ENCODE measurements at regions not wholly inside any gene's neighbourhood (a gene's known extent, or its start where the extent isn't known, plus 50 kb on each side); places are given as distances from the start of the nearest gene placed in this dataset.
"Not testable (repeated sequence)": the region's sequence is repeated elsewhere in the genome, so short reads cannot be mapped to it uniquely, and the experiment has no call there.

DNA sequence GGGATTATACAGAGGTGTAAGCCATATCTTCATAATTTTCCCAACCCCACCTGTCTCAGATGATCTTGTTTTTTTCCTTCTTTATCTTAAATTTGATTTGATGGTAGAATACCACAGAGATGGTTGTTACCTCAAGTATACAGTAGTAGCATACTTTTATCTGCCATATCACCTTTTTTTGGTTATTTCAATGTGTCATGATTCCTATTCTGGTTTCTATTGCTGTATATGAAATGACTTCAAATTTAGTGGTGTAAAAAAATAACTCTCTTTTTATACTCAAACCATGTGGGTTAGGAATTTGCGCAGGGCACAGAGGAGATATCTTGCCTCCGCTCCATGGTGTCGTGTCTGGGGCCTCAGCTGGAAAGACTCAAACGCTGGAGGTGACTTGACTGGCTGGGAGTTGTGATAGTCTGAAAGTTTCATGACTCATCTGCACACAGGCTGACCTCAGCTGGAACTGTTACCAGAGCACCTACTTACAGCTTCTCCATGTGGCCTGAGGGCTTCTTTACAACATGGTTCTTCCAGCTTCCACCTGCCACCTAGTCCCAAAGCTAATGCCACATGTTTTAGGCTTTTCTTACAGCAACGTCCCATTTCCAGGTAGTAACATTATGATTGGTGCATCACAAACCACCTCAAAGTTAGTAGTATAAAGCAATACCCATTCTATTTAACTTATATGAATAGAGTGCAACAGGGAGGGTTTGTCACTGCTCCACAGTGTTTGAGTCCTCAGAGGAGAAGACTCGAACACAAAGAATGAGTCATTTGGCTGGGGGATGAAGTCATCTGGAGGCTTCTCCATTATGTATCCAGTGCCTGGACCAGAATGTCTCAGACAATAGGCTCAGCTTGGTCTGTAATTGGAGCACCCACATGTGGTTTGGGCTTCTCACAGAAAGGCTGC, 82.3 kb upstream of the XPO1 start:
- ATAC-seq, result peak; percentile 96

DNA sequence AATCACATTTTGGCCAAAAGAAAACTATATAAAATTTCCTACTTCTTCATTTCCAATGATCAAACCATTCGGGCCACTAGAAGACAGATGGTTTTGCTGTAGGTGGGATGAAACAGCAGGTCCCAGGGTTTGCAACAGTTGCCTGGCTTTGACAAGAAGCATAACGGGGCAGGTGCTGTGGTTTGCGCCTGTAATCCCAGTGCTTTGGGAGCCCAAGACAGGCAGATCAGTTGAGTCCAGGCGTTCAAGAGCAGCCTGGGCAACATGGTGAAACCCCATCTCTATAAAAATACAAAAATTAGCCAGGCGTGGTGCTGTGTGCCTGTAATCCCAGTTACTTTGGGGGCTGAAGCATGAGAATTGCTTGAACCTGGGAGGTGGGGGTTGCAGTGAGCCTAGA, 81.4 kb upstream of the XPO1 start:
- ATAC-seq, result no peak

DNA sequence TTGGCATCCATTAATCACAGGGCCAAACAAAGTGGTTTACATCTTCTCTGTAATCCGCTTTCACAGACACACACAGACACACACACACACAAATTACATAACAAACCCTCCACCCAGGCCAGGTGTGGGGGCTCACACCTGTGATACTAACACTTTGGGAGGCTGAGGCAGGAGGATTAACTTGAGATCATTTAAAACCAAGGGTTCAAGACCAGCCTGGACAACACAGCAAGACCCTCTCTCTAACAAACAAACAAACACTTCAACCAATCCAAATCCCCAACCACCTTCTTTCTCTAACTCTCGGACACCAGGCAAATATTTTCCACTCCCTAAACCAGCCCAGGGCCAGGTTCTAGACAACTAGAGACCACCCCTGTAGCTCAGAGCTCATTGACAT, 79.5 kb upstream of the XPO1 start:
- no peak for ATAC-seq

DNA sequence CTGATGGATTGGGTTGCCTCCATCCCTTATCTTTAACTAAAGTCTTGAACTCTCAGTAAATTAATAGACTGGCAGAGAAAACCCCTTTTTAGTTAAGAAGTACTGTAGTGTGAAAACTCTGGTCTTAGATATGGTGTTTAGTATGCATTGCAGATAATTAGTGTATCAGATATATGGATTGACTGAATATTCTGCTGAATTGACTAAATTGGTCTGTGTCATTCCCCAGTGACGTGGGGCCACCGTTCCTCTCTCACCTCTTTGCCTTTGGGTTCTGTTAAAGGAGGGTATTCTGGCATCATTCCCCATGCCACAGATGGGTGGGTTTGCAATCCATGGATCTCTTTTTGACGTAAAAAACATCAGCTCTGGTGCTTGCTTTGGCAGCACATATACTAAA, 67.1 kb upstream of the XPO1 start:
- no peak for ATAC-seq

DNA sequence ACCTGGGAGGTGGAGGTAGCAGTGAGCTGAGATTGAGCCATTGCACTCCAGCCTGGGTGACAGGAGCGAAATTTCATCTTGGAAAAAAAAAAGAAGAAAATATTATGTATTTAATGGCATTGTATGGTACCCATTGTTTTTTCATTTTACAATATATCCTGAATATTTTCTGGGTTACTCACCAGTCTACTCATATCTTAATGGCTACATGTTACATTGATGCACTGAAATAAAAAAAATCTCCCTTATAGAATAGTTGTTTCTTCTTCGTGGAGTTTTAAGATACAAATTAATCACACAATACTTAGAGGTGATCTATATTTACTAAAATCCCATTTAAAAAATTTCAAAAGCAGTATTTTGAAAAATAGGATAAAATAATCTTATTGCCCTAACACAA, 66.3 kb upstream of the XPO1 start:
- no peak for ATAC-seq

DNA sequence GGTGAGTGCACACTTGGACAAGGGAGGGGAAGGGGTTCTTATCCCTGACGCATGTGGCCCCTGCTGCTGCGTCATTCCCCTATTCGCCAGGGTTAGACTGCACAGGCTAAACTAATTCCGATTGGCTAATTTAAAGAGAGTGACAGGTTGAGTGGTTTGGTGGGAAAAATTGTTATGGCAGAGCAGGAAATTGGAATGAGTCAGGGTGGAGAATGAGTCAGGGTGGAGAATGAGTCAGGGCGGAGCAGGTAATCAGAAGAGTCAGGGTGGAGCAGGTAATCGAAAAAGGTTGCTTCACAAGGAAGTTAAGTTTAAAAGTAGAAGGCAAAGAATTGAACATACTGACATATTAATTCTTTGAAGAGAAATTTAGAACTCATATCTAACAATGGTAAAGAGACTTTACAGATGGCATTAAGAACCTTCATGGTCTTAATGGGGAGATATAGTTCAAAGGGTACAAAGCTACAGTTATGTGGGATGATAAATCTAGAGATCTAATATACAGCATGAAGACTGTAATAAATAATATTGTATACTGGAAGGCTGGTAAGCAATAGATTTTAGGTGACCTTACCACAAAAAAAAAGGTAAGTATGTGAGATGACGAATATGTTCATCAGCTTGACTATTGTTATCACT, 60.5 kb upstream of the XPO1 start:
- peak; percentile 89 for ATAC-seq

DNA sequence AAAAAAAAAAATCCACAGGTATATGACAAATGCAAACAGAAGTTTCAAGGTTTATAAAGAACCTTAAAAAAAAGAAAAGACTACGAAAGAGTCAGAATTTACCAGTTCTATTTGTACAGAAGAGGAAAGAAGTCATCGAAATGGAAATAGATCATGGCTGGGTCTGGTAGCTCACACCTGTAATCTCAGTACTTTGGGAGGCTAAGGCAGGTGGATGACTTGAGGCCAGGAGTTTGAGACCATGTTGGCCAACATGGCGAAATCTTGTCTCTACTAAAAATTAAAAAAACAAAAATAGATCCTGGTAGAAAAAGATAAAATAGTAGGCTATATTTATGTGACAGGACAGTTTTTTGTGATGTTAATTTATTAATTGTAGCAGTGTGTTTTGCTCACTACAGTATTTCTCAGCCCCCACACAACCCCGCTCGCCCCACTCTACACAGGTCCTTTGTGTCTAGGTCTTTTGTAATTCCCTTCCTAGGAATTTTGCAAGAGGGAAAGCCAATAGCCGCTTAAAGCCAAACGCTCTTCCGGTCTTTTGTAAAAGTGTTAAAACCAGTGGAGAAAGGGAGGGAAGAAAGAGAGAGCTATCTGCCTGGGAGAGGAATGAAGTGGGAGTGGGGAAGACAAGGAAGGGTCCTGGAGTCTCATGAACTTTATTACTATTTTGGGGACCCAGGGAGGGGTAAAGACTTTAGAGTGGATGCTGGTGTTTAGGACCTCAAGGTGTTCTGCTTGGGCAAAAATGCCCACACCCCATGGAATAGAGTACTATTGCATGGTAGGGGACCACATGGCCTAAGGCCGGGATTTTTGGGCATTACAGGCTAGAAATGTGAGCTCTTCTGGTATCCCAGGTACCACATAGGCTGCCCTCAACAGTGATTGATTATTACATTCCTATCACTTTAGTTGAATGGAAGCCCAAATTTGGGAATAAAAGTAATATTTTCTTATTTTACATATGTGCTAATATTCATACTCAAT, 59.4 kb upstream of the XPO1 start:
- no peak for ATAC-seq

DNA sequence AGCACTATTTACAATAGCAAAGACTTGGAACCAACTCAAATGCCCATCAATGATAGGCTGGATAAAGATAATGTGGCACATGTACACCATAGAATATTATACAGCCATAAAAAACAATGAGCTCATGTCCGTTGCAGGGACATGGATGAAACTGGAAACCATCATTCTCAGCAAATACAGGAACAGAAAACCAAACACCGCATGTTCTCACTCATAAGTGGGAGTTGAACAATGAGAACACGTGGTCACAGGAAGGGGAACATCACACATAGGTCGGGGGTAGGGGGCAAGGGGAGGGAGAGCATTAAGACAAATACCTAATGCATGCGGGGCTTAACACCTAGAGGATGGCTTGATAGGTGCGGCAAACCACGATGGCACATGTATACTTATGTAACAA, 56.0 kb upstream of the XPO1 start:
- ATAC-seq, result not testable (repeated sequence)

DNA sequence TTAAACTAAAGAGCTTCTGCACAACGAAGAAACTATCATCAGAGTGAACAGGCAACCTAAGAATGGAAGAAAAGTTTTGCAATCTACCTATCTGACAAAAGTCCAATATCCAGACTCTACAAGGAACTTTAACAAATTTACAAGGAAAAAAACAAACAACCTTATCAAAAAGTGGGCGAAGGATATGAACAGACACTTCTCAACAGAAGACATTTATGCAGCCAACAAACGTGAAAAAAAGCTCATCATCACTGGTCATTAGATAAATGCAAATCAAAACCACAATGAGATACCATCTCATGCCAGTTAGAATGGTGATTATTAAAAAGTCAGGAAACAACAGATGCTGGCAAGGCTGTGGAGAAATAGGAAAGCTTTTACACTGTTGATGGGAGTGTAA, 55.5 kb upstream of the XPO1 start:
- not testable (repeated sequence) for ATAC-seq

DNA sequence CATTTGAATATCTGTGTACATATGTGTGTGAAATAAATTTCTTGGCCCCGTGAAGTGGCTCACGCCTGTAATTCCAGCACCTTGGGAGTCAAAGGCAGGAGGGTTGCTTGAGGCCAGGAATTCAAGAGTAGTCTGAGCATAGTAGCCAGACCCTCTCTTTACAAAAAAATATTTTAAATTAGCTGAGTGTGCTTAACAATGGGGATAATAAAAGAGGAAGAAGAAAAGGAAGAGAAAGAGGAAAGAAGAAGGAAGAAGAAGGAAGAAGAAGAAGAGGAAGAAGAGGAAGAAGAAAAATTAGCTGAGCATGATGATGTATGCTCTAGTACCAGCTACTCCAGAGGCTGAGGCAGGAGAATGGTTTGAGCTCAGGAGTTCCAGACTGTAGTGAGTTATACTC, 52.1 kb upstream of the XPO1 start:
- no peak for ATAC-seq

DNA sequence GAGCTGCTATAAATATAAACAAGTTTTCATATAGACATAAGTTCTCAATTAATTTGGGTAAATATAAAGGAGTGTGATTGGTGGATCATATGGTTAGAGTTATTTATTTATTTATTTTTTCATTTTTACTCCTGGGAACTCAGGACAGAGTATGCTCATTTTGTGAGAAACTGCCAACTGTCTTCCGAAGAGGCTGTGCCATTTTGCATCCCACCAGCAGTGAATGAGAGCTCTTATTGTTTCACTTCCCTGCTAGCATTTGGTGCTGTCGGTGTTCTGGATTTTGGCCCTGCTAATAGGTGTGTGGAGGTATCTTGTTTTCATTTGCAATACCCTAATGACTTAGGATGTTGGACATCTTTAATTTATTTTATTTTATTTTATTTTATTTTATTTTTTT, 50.4 kb upstream of the XPO1 start:
- no peak for ATAC-seq

Data from esophagus mucosa (tissue), 1 donor.